GM19372 (cell line): ENCODE measurements at regions not wholly inside any gene's neighbourhood (a gene's known extent, or its start where the extent isn't known, plus 50 kb on each side); places are given as distances from the start of the nearest gene placed in this dataset.

Experiments used
- ATAC-seq: cut with Tn5 transposase; IDR thresholded peaks from one replicate; pipeline ENCODE4 v1.9.1; 2021; ENCODE audit warnings: mild to moderate bottlenecking, low read depth, moderate library complexity; ENCODE audit not compliant: unreplicated experiment

- no peak for ATAC-seq
Observed at GRCh38 chr20:60804240-60804917, 447.7 kb upstream of the CDH4 start.

- ATAC-seq: no peak
Observed at GRCh38 chr20:60804918-60805630, 447.0 kb upstream of the CDH4 start.

GRCh38 chr20:60806354-60806753 is 445.7 kb upstream of the CDH4 start:
- ATAC-seq: no peak

- no peak for ATAC-seq
Observed at GRCh38 chr20:60806824-60807223, 445.2 kb upstream of the CDH4 start.

- ATAC-seq: no peak
Observed at GRCh38 chr20:60808003-60808672, 443.9 kb upstream of the CDH4 start.

GRCh38 chr20:60808701-60809100 is 443.4 kb upstream of the CDH4 start:
- ATAC-seq: no peak

- ATAC-seq: no peak
Observed at GRCh38 chr20:60810561-60810960, 441.5 kb upstream of the CDH4 start.

- ATAC-seq: no peak
Observed at GRCh38 chr20:60812561-60812960, 439.5 kb upstream of the CDH4 start.

- ATAC-seq: no peak
Observed at GRCh38 chr20:60813066-60813465, 439.0 kb upstream of the CDH4 start.

GRCh38 chr20:60815656-60816055 is 436.4 kb upstream of the CDH4 start:
- no peak for ATAC-seq

GRCh38 chr20:60816901-60817300 is 435.2 kb upstream of the CDH4 start:
- no peak for ATAC-seq

- ATAC-seq: no peak
Observed at GRCh38 chr20:60817891-60818290, 434.2 kb upstream of the CDH4 start.

- ATAC-seq: no peak
Observed at GRCh38 chr20:60819511-60819910, 432.6 kb upstream of the CDH4 start.

- ATAC-seq: no peak
Observed at GRCh38 chr20:60820149-60820548, 431.9 kb upstream of the CDH4 start.

- no peak for ATAC-seq
Observed at GRCh38 chr20:60820918-60821317, 431.1 kb upstream of the CDH4 start.

- ATAC-seq: no peak
Observed at GRCh38 chr20:60822699-60823607, 429.1 kb upstream of the CDH4 start.

- no peak for ATAC-seq
Observed at GRCh38 chr20:60835876-60836275, 416.2 kb upstream of the CDH4 start.

GRCh38 chr20:60837173-60837770 is 414.8 kb upstream of the CDH4 start:
- ATAC-seq: no peak

- no peak for ATAC-seq
Observed at GRCh38 chr20:60838297-60838696, 413.8 kb upstream of the CDH4 start.

GRCh38 chr20:60840971-60841370 is 411.1 kb upstream of the CDH4 start:
- ATAC-seq: no peak
